A549 (cell line): ENCODE measurements at regions not wholly inside any gene's neighbourhood (a gene's known extent, or its start where the extent isn't known, plus 50 kb on each side); places are given as distances from the start of the nearest gene placed in this dataset.

Experiments
- CBX8 ChIP-seq: fragments of 200-600 bp; sonication (generic); IDR thresholded peaks from 2 replicates; pipeline ENCODE4 v1.6.1; 2016
- CHD2 ChIP-seq: fragments of 150-350 bp; IDR thresholded peaks from 2 replicates; pipeline ENCODE4 v1.6.1; 2014; ENCODE audit warnings: low read length; ENCODE audit not compliant: partially characterized antibody
- HMGXB4 ChIP-seq: fragments of 250-450 bp; sonication (Bioruptor Pico); IDR thresholded peaks from 2 replicates; pipeline ENCODE4 v1.5.0; 2021; ENCODE audit warnings: mild to moderate bottlenecking, moderate library complexity, borderline replicate concordance
- MAX ChIP-seq: IDR thresholded peaks from 2 replicates; pipeline ENCODE4 v1.6.1; 2012
- POLR2A ChIP-seq: IDR thresholded peaks from 2 replicates; pipeline ENCODE4 v1.6.1; 2012; ENCODE audit warnings: mild to moderate bottlenecking, low read length
- RCOR1 ChIP-seq: fragments of 150-350 bp; IDR thresholded peaks from 2 replicates; pipeline ENCODE4 v1.6.1; 2014; ENCODE audit warnings: antibody characterized with exemption, low read length, low read depth
- TF ChIP-seq, protein P1 (sequence below): fragments of >200 bp; sonication (Bioruptor Twin); formaldehyde crosslinking; IDR thresholded peaks from 3 replicates; pipeline ENCODE4 v1.5.1; 2016

GRCh38 chr3:177362626-177363025 lies 165.3 kb upstream of the TBL1XR1 start:
- TF ChIP-seq CHD2, result no peak
- no peak for TF ChIP-seq CBX8
- TF ChIP-seq, protein P1, sequence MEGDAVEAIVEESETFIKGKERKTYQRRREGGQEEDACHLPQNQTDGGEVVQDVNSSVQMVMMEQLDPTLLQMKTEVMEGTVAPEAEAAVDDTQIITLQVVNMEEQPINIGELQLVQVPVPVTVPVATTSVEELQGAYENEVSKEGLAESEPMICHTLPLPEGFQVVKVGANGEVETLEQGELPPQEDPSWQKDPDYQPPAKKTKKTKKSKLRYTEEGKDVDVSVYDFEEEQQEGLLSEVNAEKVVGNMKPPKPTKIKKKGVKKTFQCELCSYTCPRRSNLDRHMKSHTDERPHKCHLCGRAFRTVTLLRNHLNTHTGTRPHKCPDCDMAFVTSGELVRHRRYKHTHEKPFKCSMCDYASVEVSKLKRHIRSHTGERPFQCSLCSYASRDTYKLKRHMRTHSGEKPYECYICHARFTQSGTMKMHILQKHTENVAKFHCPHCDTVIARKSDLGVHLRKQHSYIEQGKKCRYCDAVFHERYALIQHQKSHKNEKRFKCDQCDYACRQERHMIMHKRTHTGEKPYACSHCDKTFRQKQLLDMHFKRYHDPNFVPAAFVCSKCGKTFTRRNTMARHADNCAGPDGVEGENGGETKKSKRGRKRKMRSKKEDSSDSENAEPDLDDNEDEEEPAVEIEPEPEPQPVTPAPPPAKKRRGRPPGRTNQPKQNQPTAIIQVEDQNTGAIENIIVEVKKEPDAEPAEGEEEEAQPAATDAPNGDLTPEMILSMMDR, result no peak
- TF ChIP-seq RCOR1, result no peak
- no peak for TF ChIP-seq POLR2A
- no peak for TF ChIP-seq MAX
- TF ChIP-seq HMGXB4 (CRISPR knock-in tag), result no peak
